ENCODE measurements at regions not wholly inside any gene's neighbourhood (a gene's known extent, or its start where the extent isn't known, plus 50 kb on each side); places are given as distances from the start of the nearest gene placed in this dataset.

- no peak for TF ChIP-seq EZH2phosphoT487 (IDR thresholded peaks at IDR 0.05; ENCODE audit: borderline replicate concordance, low read length)
- TF ChIP-seq, protein P1, sequence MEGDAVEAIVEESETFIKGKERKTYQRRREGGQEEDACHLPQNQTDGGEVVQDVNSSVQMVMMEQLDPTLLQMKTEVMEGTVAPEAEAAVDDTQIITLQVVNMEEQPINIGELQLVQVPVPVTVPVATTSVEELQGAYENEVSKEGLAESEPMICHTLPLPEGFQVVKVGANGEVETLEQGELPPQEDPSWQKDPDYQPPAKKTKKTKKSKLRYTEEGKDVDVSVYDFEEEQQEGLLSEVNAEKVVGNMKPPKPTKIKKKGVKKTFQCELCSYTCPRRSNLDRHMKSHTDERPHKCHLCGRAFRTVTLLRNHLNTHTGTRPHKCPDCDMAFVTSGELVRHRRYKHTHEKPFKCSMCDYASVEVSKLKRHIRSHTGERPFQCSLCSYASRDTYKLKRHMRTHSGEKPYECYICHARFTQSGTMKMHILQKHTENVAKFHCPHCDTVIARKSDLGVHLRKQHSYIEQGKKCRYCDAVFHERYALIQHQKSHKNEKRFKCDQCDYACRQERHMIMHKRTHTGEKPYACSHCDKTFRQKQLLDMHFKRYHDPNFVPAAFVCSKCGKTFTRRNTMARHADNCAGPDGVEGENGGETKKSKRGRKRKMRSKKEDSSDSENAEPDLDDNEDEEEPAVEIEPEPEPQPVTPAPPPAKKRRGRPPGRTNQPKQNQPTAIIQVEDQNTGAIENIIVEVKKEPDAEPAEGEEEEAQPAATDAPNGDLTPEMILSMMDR (IDR thresholded peaks at IDR 0.05; ENCODE audit: low read depth, low read length, poor library complexity, severe bottlenecking): no peak
Observed at GRCh38 chr3:95215437-95215957, 1152.6 kb downstream of the NSUN3 start.

Data from DOHH2 (cell line).